ENCODE measurements at regions not wholly inside any gene's neighbourhood (a gene's known extent, or its start where the extent isn't known, plus 50 kb on each side); places are given as distances from the start of the nearest gene placed in this dataset.

GRCh38 chr2:19225931-19226330, 132.5 kb downstream of the OSR1 start:
- Histone ChIP-seq H3K79me1 (ENCODE audit: low read depth in 1 of 2, low read length in 2 of 2) (no peaks in the 10 kb centered on the region), H3K4me3 (ENCODE audit: insufficient read depth, low read depth, low read length) (no peak overlapping the region), H2AK5ac (ENCODE audit: low read depth, low read length) (no peak overlapping the region), H2BK120ac (ENCODE audit: low read depth, low read length) (no peak overlapping the region), H4K5ac (ENCODE audit: low read depth, low read length) (no peak overlapping the region), H3K36me3 (ENCODE audit: control insufficient read depth, insufficient read depth, low read length) (no peaks in the 10 kb centered on the region), H4K8ac (ENCODE audit: low read depth in 2 of 2, low read length in 2 of 2) (no peak overlapping the region), H2AFZ (replicated peaks; ENCODE audit: low read length, poor library complexity) (no peak overlapping the region), H2BK5ac (ENCODE audit: low read depth, low read length, poor library complexity, severe bottlenecking) (no peak overlapping the region), H2BK15ac (ENCODE audit: low read depth, low read length) (no peak overlapping the region), H3K4ac (ENCODE audit: low read depth, low read length) (no peak overlapping the region), H2AK9ac (replicated peaks; ENCODE audit: low read depth, low read length, poor library complexity) (no peak overlapping the region), H3K9me3 (ENCODE audit: control insufficient read depth, insufficient read depth, low read length) (no peaks in the 10 kb centered on the region), H3K4me1 (ENCODE audit: control insufficient read depth, insufficient read depth, low read length) (peaks cover 8% of the 10 kb centered on the region), H2BK20ac (ENCODE audit: low read depth, low read length) (no peak overlapping the region), H3K27me3 (ENCODE audit: control insufficient read depth, insufficient read depth, low read length) (no peaks in the 10 kb centered on the region; the same call in 1 of the 2 replicates), H3K14ac (replicated peaks; ENCODE audit: low read depth, low read length) (no peak overlapping the region), H3K23ac (ENCODE audit: low read depth, low read length) (no peak overlapping the region), H4K91ac (ENCODE audit: insufficient read depth, low read depth, low read length) (no peak overlapping the region), H4K20me1 (ENCODE audit: insufficient read depth, low read length) (no peaks in the 10 kb centered on the region), H3K56ac (ENCODE audit: extremely low read depth, insufficient read depth, low read length) (no peak overlapping the region), H3K9ac (ENCODE audit: low read depth, low read length) (no peak overlapping the region), H3K18ac (ENCODE audit: low read depth, low read length) (no peak overlapping the region), H3K9me1 (ENCODE audit: insufficient read depth, low read length) (0 out of 2 replicates have a peak, but pooled peaks cover 3% of the 10 kb centered on the region), H3K27ac (ENCODE audit: insufficient read depth, low read length) (no peak overlapping the region), H3K4me2 (ENCODE audit: low read depth, low read length) (no peak overlapping the region)
- POLR2A ChIA-PET (ENCODE audit: unreplicated experiment), result no interaction called here
- TF ChIP-seq NFE2L2 (IDR thresholded peaks at IDR 0.05; ENCODE audit: low read depth, low read length) (no peak), CHD1 (IDR thresholded peaks at IDR 0.05; ENCODE audit: low read depth, low read length) (no peak), FOS (IDR thresholded peaks at IDR 0.05; ENCODE audit: low read depth, low read length) (no peak), MAFK (IDR thresholded peaks at IDR 0.05; ENCODE audit: low read depth, low read length) (no peak)
- TF ChIP-seq, protein P1, sequence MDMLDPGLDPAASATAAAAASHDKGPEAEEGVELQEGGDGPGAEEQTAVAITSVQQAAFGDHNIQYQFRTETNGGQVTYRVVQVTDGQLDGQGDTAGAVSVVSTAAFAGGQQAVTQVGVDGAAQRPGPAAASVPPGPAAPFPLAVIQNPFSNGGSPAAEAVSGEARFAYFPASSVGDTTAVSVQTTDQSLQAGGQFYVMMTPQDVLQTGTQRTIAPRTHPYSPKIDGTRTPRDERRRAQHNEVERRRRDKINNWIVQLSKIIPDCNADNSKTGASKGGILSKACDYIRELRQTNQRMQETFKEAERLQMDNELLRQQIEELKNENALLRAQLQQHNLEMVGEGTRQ (IDR thresholded peaks at IDR 0.05; ENCODE audit: low read depth, low read length), result no peak
- TF ChIP-seq, protein P2, sequence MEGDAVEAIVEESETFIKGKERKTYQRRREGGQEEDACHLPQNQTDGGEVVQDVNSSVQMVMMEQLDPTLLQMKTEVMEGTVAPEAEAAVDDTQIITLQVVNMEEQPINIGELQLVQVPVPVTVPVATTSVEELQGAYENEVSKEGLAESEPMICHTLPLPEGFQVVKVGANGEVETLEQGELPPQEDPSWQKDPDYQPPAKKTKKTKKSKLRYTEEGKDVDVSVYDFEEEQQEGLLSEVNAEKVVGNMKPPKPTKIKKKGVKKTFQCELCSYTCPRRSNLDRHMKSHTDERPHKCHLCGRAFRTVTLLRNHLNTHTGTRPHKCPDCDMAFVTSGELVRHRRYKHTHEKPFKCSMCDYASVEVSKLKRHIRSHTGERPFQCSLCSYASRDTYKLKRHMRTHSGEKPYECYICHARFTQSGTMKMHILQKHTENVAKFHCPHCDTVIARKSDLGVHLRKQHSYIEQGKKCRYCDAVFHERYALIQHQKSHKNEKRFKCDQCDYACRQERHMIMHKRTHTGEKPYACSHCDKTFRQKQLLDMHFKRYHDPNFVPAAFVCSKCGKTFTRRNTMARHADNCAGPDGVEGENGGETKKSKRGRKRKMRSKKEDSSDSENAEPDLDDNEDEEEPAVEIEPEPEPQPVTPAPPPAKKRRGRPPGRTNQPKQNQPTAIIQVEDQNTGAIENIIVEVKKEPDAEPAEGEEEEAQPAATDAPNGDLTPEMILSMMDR (conservative IDR thresholded peaks at IDR 0.05; ENCODE audit: low read depth, low read length), result no peak
- CTCF ChIA-PET, result interaction anchor here (1.2 kb wide), 1 partner anchor 10 kb away, joined by 3 read pairs; no protein-coding TSS in a partner anchor
- DNase-seq (no peak), ATAC-seq (ENCODE audit: low read depth) (no peak)
- intact Hi-C loops (cut with micrococcal nuclease) (no loop called here), dilution Hi-C loops (cut with HindIII; ENCODE audit: low sequenced_read_pairs, unreplicated experiment) (no loop called here), in situ Hi-C loops (cut with MboI; ENCODE audit: low sequenced_read_pairs) (no loop called here)
- BruUV-seq (replicated peaks), result no TSS peak
- no CpG with 5 or more reads among the region's 1 CpG for WGBS, 2 experiments (ENCODE audit: extremely low coverage in 2 of 2, insufficient read length in 1 of 2)

Data from IMR-90 (cell line).